Adrenal gland (tissue), 9 donors: ENCODE measurements at regions not wholly inside any gene's neighbourhood (a gene's known extent, or its start where the extent isn't known, plus 50 kb on each side); places are given as distances from the start of the nearest gene placed in this dataset.

ENCODE experiments used
- DNase-seq, 7 donors: peaks; one replicate each; pipeline ENCODE4 v3.0.0-alpha.2; 2019 to 2020
- H3K27ac ChIP-seq, 5 donors: fragments of 200-600 bp; sonication (generic) in 4 of 5; 1 replicate in 3 of 5; 2 replicates in 2 of 5; pipeline versions ENCODE4 v1.5.1 to v1.8.0; 2016 to 2020; ENCODE audit warnings: mild to moderate bottlenecking in 1 of 5
- H3K27me3 ChIP-seq: fragments of 200-600 bp; 2 replicates; pipeline ENCODE4 v1.8.0; 2021
- H3K36me3 ChIP-seq, 2 donors: fragments of 200-600 bp; replicated peaks in 1 of 2; 1 replicate in 1 of 2; 2 replicates in 1 of 2; pipeline versions ENCODE4 v1.5.1 to v1.8.0; 2018 to 2022
- H3K4me1 ChIP-seq, 2 donors: fragments of 200-600 bp; replicated peaks in 1 of 2; 1 replicate in 1 of 2; 2 replicates in 1 of 2; pipeline versions ENCODE4 v1.5.1 to v1.8.0; 2018 to 2021
- H3K4me3 ChIP-seq, 4 donors: fragments of 200-600 bp; sonication (generic) in 3 of 4; one replicate each; pipeline ENCODE4 v1.5.1; 2016 to 2018
- H3K9me3 ChIP-seq, 3 donors: fragments of 200-600 bp; sonication (generic) in 1 of 3; replicated peaks in 1 of 3; 1 replicate in 2 of 3; 2 replicates in 1 of 3; pipeline versions ENCODE4 v1.5.1 to v1.8.0; 2016 to 2021
- CTCF ChIP-seq, 6 experiments: fragments of 450-650 bp in 4 of 6; fragments of 200-600 bp in 2 of 6; sonication (generic) in 1 of 6; IDR thresholded peaks; 1 replicate in 5 of 6; 2 replicates in 1 of 6; pipeline versions ENCODE4 v1.5.1 to v1.8.0; 2016 to 2021; ENCODE audit warnings: antibody characterized with exemption in 6 of 6, mild to moderate bottlenecking in 2 of 6, moderate library complexity in 1 of 6
- POLR2A ChIP-seq, 2 donors: fragments of 450-650 bp; IDR thresholded peaks; one replicate each; pipeline ENCODE4 v1.6.1; 2017; ENCODE audit warnings: antibody characterized with exemption in 2 of 2, mild to moderate bottlenecking in 2 of 2, moderate library complexity in 1 of 2
- WGBS, 4 donors: extraction: QIAGEN DNeasy Blood & Tissue Kit in 2 of 4; methylation state at CpG; one replicate each; pipeline versions ENCODE4 v1.1.5 to v1.1.7; 2013 to 2017; 5-methylcytosine and 5-hydroxymethylcytosine counted together
- intact Hi-C, 2 donors: fragments of 100-400 bp; cut with DNase I; formaldehyde crosslinking; loops; one replicate each; pipeline versions ENCODE4 v1.14.1 to v1.15.0; 2022 to 2023
- donor health status: healthy with polysubstance abuse.
- donor health status: Bipolar disorder and iron deficiency.
- donor health status: DM: yes; HTN: yes; CAD: no.
- donor health status: DM: no; HTN: no; CAD: no.
- donor health status: DM: no; HTN: no; CAD: no.

- H3K9me3 ChIP-seq = no peaks in the 10 kb centered on the region
- no peaks in the 10 kb centered on the region for H3K36me3 ChIP-seq
- no peaks in the 10 kb centered on the region for H3K27me3 ChIP-seq
- no peak for DNase-seq
- H3K4me1 ChIP-seq = no peaks in the 10 kb centered on the region
- no peak for TF ChIP-seq CTCF (IDR thresholded peaks at IDR 0.05)
- no peak for TF ChIP-seq POLR2A (IDR thresholded peaks at IDR 0.05)
- no peak overlapping the region for H3K4me3 ChIP-seq
- intact Hi-C loops = no loop called here
- H3K27ac ChIP-seq = no peak overlapping the region
- WGBS, 4 donors = 73 to 83% (median 76%) methylated on average over 4 of the region's 4 CpGs
Measured at GRCh38 chr2:59206361-59206760, 965.2 kb upstream of the FANCL start.

- H3K9me3 ChIP-seq = peaks cover 0 to 3% (median 0%) of the 10 kb centered on the region in 3 donors
- H3K4me1 ChIP-seq = no peaks in the 10 kb centered on the region
- intact Hi-C loops = no loop called here
- H3K36me3 ChIP-seq = no peaks in the 10 kb centered on the region
- H3K4me3 ChIP-seq = no peak overlapping the region
- TF ChIP-seq POLR2A (IDR thresholded peaks at IDR 0.05) = no peak
- no peak for TF ChIP-seq CTCF (IDR thresholded peaks at IDR 0.05)
- no peak overlapping the region for H3K27ac ChIP-seq
- H3K27me3 ChIP-seq = no peaks in the 10 kb centered on the region
- DNase-seq = no peak
- 65 to 92% (median 77%) methylated on average over 1 of the region's 1 CpG for whole genome bisulfite sequencing, 4 donors
Measured at GRCh38 chr2:59204040-59204439, 962.9 kb upstream of the FANCL start.

GRCh38 chr2:59196491-59196890 is 955.4 kb upstream of the FANCL start:
- intact Hi-C loops = no loop called here
- DNase-seq = no peak
- Histone ChIP-seq H3K27me3 (no peaks in the 10 kb centered on the region), H3K4me3 (no peak overlapping the region), H3K27ac (peak overlapping the region in 1 of 5 donors; percentile 26), H3K9me3 (peaks cover 0 to 3% (median 0%) of the 10 kb centered on the region in 3 donors), H3K4me1 (peaks cover 4 to 8% of the 10 kb centered on the region in 2 donors), H3K36me3 (no peaks in the 10 kb centered on the region)
- WGBS, 4 donors = 41 to 48% (median 44%) methylated on average over 1 of the region's 1 CpG
- no peak for TF ChIP-seq CTCF (IDR thresholded peaks at IDR 0.05)
- TF ChIP-seq POLR2A (IDR thresholded peaks at IDR 0.05) = no peak

GRCh38 chr2:59195851-59196250 is 954.7 kb upstream of the FANCL start:
- H3K36me3 ChIP-seq = no peaks in the 10 kb centered on the region
- peaks cover 0 to 3% (median 0%) of the 10 kb centered on the region in 3 donors for H3K9me3 ChIP-seq
- 65 to 73% (median 72%) methylated on average over 4 of the region's 4 CpGs for WGBS, 4 donors
- H3K27me3 ChIP-seq = no peaks in the 10 kb centered on the region
- no peak for DNase-seq
- H3K4me1 ChIP-seq = peaks cover 4 to 8% of the 10 kb centered on the region in 2 donors
- no peak overlapping the region for H3K4me3 ChIP-seq
- no peak overlapping the region for H3K27ac ChIP-seq
- intact Hi-C loops = no loop called here
- no peak for TF ChIP-seq POLR2A (IDR thresholded peaks at IDR 0.05)
- no peak for TF ChIP-seq CTCF (IDR thresholded peaks at IDR 0.05)
